ENCODE measurements at regions not wholly inside any gene's neighbourhood (a gene's known extent, or its start where the extent isn't known, plus 50 kb on each side); places are given as distances from the start of the nearest gene placed in this dataset.

DNA sequence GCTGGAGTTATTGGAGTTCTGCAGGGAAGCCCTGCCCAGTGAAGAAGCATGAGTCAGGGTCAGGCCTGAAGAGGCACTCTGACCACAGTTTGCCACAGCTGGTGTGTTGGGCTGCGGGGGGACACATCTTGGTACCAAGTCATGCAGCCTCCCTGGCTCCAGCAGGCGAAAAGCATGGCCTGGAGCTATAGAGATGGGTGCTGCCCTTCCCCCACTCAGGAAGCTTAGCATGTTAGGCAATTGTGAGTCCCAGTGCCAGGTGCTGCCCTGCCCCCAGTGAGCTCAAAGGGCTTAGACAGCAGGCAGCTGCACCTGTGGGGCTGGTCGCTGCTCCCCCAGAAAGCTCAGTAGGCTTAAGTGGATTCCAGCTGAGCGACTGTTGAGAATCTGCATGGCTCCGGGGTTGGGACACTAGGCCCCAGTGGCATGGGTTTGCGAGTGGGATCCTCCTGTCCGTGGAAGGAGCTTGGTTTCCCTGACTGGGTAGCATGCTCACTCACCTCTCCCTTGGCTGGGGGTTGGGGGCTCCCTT, 755.5 kb downstream of the GLUD2 start:
- Histone ChIP-seq H3K4me1 (no peaks in the 10 kb centered on the region), H3K9me3 (no peaks in the 10 kb centered on the region), H3K36me3 (ENCODE audit: control insufficient read depth, insufficient read depth, low read length) (no peaks in the 10 kb centered on the region), H3K4me3 (ENCODE audit: low read depth, low read length) (no peak overlapping the region), H3K27me3 (replicated peaks; ENCODE audit: control insufficient read depth, insufficient read depth, low read length) (no peaks in the 10 kb centered on the region)
- no TSS peak for BruUV-seq (replicated peaks)
- Mint-ChIP-seq H3K4me3 (ENCODE audit: unreplicated experiment) (no peak overlapping the region), H3K36me3 (ENCODE audit: insufficient read depth, unreplicated experiment) (no peaks in the 10 kb centered on the region), H3K4me1 (ENCODE audit: low read depth, unreplicated experiment) (no peaks in the 10 kb centered on the region), H3K27ac (ENCODE audit: unreplicated experiment) (no peak overlapping the region), H3K27me3 (ENCODE audit: insufficient read depth, unreplicated experiment) (no peaks in the 10 kb centered on the region), H3K9me3 (ENCODE audit: unreplicated experiment) (peaks cover 7% of the 10 kb centered on the region)
- intact Hi-C loops (cut with micrococcal nuclease; ENCODE audit: unreplicated experiment) = no loop called here
- POLR2A ChIA-PET = no interaction called here
- CTCF ChIA-PET = no interaction called here
- no peak for DNase-seq
- TF ChIP-seq, protein P1, sequence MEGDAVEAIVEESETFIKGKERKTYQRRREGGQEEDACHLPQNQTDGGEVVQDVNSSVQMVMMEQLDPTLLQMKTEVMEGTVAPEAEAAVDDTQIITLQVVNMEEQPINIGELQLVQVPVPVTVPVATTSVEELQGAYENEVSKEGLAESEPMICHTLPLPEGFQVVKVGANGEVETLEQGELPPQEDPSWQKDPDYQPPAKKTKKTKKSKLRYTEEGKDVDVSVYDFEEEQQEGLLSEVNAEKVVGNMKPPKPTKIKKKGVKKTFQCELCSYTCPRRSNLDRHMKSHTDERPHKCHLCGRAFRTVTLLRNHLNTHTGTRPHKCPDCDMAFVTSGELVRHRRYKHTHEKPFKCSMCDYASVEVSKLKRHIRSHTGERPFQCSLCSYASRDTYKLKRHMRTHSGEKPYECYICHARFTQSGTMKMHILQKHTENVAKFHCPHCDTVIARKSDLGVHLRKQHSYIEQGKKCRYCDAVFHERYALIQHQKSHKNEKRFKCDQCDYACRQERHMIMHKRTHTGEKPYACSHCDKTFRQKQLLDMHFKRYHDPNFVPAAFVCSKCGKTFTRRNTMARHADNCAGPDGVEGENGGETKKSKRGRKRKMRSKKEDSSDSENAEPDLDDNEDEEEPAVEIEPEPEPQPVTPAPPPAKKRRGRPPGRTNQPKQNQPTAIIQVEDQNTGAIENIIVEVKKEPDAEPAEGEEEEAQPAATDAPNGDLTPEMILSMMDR (IDR thresholded peaks at IDR 0.05; ENCODE audit: insufficient read depth in 1 of 2, low read depth in 1 of 2, low read length in 1 of 2, severe bottlenecking in 1 of 2, unreplicated experiment in 1 of 2) = no peak

- H3K9me3 ChIP-seq = no peaks in the 10 kb centered on the region
- H3K4me3 Mint-ChIP-seq (ENCODE audit: unreplicated experiment) = no peak overlapping the region
- H3K36me3 Mint-ChIP-seq (ENCODE audit: insufficient read depth, unreplicated experiment) = no peaks in the 10 kb centered on the region
- H3K9me3 Mint-ChIP-seq (ENCODE audit: unreplicated experiment) = no peaks in the 10 kb centered on the region
- POLR2A ChIA-PET = no interaction called here
- H3K36me3 ChIP-seq (ENCODE audit: control insufficient read depth, insufficient read depth, low read length) = no peaks in the 10 kb centered on the region
- no peaks in the 10 kb centered on the region for H3K4me1 ChIP-seq
- no peak overlapping the region for H3K4me3 ChIP-seq (ENCODE audit: low read depth, low read length)
- H3K27me3 Mint-ChIP-seq (ENCODE audit: insufficient read depth, unreplicated experiment) = no peaks in the 10 kb centered on the region
- CTCF ChIA-PET = no interaction called here
- BruUV-seq (replicated peaks) = no TSS peak
- intact Hi-C loops (cut with micrococcal nuclease; ENCODE audit: unreplicated experiment) = no loop called here
- no peak for DNase-seq
- H3K27ac Mint-ChIP-seq (ENCODE audit: unreplicated experiment) = no peak overlapping the region
- H3K27me3 ChIP-seq (replicated peaks; ENCODE audit: control insufficient read depth, insufficient read depth, low read length) = no peaks in the 10 kb centered on the region
- no peaks in the 10 kb centered on the region for H3K4me1 Mint-ChIP-seq (ENCODE audit: low read depth, unreplicated experiment)
- TF ChIP-seq, protein P1 (IDR thresholded peaks at IDR 0.05; ENCODE audit: insufficient read depth in 1 of 2, low read depth in 1 of 2, low read length in 1 of 2, severe bottlenecking in 1 of 2, unreplicated experiment in 1 of 2) = no peak
Observed at GRCh38 chrX:121823406-121823805, 776.0 kb downstream of the GLUD2 start.

GRCh38 chrX:121831601-121832000, 784.2 kb downstream of the GLUD2 start:
- no peak for DNase-seq
- H3K9me3 Mint-ChIP-seq (ENCODE audit: unreplicated experiment) = no peaks in the 10 kb centered on the region
- Histone ChIP-seq H3K4me3 (ENCODE audit: low read depth, low read length) (no peak overlapping the region), H3K36me3 (ENCODE audit: control insufficient read depth, insufficient read depth, low read length) (no peaks in the 10 kb centered on the region), H3K27me3 (replicated peaks; ENCODE audit: control insufficient read depth, insufficient read depth, low read length) (no peaks in the 10 kb centered on the region), H3K4me1 (no peaks in the 10 kb centered on the region), H3K9me3 (no peaks in the 10 kb centered on the region)
- H3K27ac Mint-ChIP-seq (ENCODE audit: unreplicated experiment) = no peak overlapping the region
- no TSS peak for BruUV-seq (replicated peaks)
- ChIA-PET POLR2A (no interaction called here), CTCF (no interaction called here)
- intact Hi-C loops (cut with micrococcal nuclease; ENCODE audit: unreplicated experiment) = no loop called here
- TF ChIP-seq, protein P1 (IDR thresholded peaks at IDR 0.05; ENCODE audit: insufficient read depth in 1 of 2, low read depth in 1 of 2, low read length in 1 of 2, severe bottlenecking in 1 of 2, unreplicated experiment in 1 of 2) = no peak
- no peaks in the 10 kb centered on the region for H3K36me3 Mint-ChIP-seq (ENCODE audit: insufficient read depth, unreplicated experiment)
- H3K4me1 Mint-ChIP-seq (ENCODE audit: low read depth, unreplicated experiment) = no peaks in the 10 kb centered on the region
- H3K4me3 Mint-ChIP-seq (ENCODE audit: unreplicated experiment) = no peak overlapping the region
- no peaks in the 10 kb centered on the region for H3K27me3 Mint-ChIP-seq (ENCODE audit: insufficient read depth, unreplicated experiment)

All from Caco-2 (cell line).